Stimulated activated naive CD8-positive, alpha-beta T cell treated with anti-CD3 and anti-CD28 coated beads, Interleukin-15, amount 100 ng/mL, for 72 hours (primary cell): ENCODE measurements at regions not wholly inside any gene's neighbourhood (a gene's known extent, or its start where the extent isn't known, plus 50 kb on each side); places are given as distances from the start of the nearest gene placed in this dataset.
"Not testable (repeated sequence)": the region's sequence is repeated elsewhere in the genome, so short reads cannot be mapped to it uniquely, and the experiment has no call there.

Experiments used
- ATAC-seq: fragments of 150-1000 bp; cut with Tn5 transposase; 2 replicates; pipeline ENCODE4 v1.10.0; 2021; ENCODE audit warnings: mild to moderate bottlenecking, moderate library complexity
- DNase-seq, 2 donors: peaks; one replicate each; pipeline ENCODE4 v3.0.0; 2021 to 2022
- H3K27ac Mint-ChIP-seq, 2 donors: one replicate each; pipeline ENCODE4 v1.8.0; 2022; ENCODE audit warnings: mild to moderate bottlenecking in 2 of 2, mixed read lengths in 2 of 2, moderate library complexity in 2 of 2
- H3K27me3 Mint-ChIP-seq: one replicate; pipeline ENCODE4 v1.8.0; 2022; ENCODE audit warnings: mixed read lengths
- H3K4me1 Mint-ChIP-seq: one replicate; pipeline ENCODE4 v1.8.0; 2022; ENCODE audit warnings: mild to moderate bottlenecking, mixed read lengths
- H3K4me3 Mint-ChIP-seq, 2 donors: one replicate each; pipeline ENCODE4 v1.8.0; 2022; ENCODE audit warnings: mild to moderate bottlenecking in 2 of 2, mixed read lengths in 2 of 2, moderate library complexity in 1 of 2
- H3K9me3 Mint-ChIP-seq, 2 donors: one replicate each; pipeline ENCODE4 v1.8.0; 2022; ENCODE audit warnings: mixed read lengths in 2 of 2

GRCh38 chr11:29153078-29153477 lies 863.8 kb downstream of the KCNA4 start:
- no peak overlapping the region for H3K27ac Mint-ChIP-seq
- DNase-seq: no peak
- no peaks in the 10 kb centered on the region for H3K9me3 Mint-ChIP-seq
- H3K4me3 Mint-ChIP-seq: no peak overlapping the region
- ATAC-seq: no peak
- H3K27me3 Mint-ChIP-seq: no peaks in the 10 kb centered on the region
- H3K4me1 Mint-ChIP-seq: no peaks in the 10 kb centered on the region

DNA sequence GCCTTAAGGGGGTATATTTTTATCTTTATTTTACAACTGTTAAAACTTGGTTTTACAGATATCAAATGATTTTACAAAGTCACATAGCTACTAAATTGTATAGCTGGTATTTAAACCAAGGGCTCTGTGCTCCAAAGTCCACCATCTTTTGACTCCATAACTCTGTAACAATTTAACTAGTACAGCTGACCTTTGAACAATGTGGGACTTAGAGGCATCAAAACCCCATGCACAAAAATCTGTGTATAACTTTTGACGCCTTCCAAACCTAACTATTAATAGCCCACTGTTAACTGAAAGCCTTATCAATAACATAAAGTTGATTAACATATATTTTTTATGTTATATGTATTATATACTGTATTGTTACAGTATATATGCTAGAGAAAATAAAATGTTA lies 874.3 kb downstream of the KCNA4 start:
- ATAC-seq, H3K4me1 Mint-ChIP-seq: not testable (repeated sequence)
- peaks cover 6 to 23% of the 10 kb centered on the region in 2 donors for H3K9me3 Mint-ChIP-seq

DNA sequence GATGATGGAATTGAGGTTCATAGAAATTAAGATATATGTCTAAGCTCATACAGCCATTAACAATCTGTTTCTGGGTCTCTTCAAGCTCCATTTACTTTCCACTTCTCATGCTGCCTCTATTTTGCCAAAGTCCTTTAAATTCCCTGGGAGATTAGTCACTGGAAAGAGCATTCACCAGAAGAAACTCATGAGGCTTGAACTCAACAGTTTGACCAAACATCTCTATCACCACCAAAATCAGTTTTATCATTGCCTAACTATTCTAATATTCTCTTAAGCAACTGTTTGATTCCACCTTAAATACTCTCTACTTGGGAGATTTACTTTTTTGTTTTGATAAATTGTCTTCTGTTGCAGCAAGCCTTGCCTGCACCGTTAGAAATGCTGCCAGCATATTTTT lies 881.3 kb downstream of the KCNA4 start:
- no peaks in the 10 kb centered on the region for H3K4me1 Mint-ChIP-seq
- no peaks in the 10 kb centered on the region for H3K27me3 Mint-ChIP-seq
- DNase-seq (no peak), ATAC-seq (no peak)
- peaks cover 13 to 16% of the 10 kb centered on the region in 2 donors for H3K9me3 Mint-ChIP-seq
- no peak overlapping the region for H3K27ac Mint-ChIP-seq
- H3K4me3 Mint-ChIP-seq: no peak overlapping the region

More for the DNA sequence above, 874.3 kb downstream of the KCNA4 start:
- not testable (repeated sequence) for H3K27me3 Mint-ChIP-seq, H3K4me3 Mint-ChIP-seq, H3K27ac Mint-ChIP-seq, DNase-seq

DNA sequence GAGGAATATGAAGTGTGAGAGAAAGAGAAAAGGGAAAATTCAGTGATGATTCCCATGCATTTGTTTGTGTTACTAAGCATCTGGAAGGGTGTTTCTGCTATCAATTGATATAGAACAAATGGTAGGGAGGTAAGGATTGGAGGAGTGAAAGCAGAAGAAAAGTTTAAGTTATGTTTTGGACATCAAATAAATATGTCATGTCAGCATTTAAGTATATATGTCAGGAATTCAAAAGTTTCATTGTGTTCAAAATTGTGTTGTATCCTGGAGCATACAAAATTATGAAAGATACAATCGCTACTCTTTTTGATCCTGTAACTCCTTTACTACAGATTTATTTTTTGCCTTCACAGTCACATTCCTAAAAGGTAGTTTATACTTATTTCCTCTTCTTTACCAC lies 885.8 kb downstream of the KCNA4 start:
- no peaks in the 10 kb centered on the region for H3K4me1 Mint-ChIP-seq
- no peak for ATAC-seq
- DNase-seq: no peak
- H3K27me3 Mint-ChIP-seq: no peaks in the 10 kb centered on the region
- H3K9me3 Mint-ChIP-seq: peaks cover 8 to 16% of the 10 kb centered on the region in 2 donors
- H3K4me3 Mint-ChIP-seq: no peak overlapping the region
- no peak overlapping the region for H3K27ac Mint-ChIP-seq

- Mint-ChIP-seq H3K27me3 (no peaks in the 10 kb centered on the region), H3K4me1 (no peaks in the 10 kb centered on the region), H3K27ac (no peak overlapping the region), H3K4me3 (no peak overlapping the region), H3K9me3 (peaks cover 8 to 12% of the 10 kb centered on the region in 2 donors)
- DNase-seq (no peak), ATAC-seq (no peak)
These were observed 887.0 kb downstream of the KCNA4 start for GRCh38 chr11:29129844-29130243.

- no peak for ATAC-seq
- H3K4me3 Mint-ChIP-seq: no peak overlapping the region
- DNase-seq: no peak
- no peak overlapping the region for H3K27ac Mint-ChIP-seq
- no peaks in the 10 kb centered on the region for H3K27me3 Mint-ChIP-seq
- peaks cover 8 to 12% of the 10 kb centered on the region in 2 donors for H3K9me3 Mint-ChIP-seq
- H3K4me1 Mint-ChIP-seq: no peaks in the 10 kb centered on the region
These were observed 889.4 kb downstream of the KCNA4 start for GRCh38 chr11:29127461-29127860.

GRCh38 chr11:29125606-29126005 lies 891.2 kb downstream of the KCNA4 start:
- H3K4me1 Mint-ChIP-seq: no peaks in the 10 kb centered on the region
- DNase-seq (no peak), ATAC-seq (no peak)
- H3K4me3 Mint-ChIP-seq: no peak overlapping the region
- no peak overlapping the region for H3K27ac Mint-ChIP-seq
- peaks cover 0 to 4% of the 10 kb centered on the region in 2 donors for H3K9me3 Mint-ChIP-seq
- no peaks in the 10 kb centered on the region for H3K27me3 Mint-ChIP-seq

DNA sequence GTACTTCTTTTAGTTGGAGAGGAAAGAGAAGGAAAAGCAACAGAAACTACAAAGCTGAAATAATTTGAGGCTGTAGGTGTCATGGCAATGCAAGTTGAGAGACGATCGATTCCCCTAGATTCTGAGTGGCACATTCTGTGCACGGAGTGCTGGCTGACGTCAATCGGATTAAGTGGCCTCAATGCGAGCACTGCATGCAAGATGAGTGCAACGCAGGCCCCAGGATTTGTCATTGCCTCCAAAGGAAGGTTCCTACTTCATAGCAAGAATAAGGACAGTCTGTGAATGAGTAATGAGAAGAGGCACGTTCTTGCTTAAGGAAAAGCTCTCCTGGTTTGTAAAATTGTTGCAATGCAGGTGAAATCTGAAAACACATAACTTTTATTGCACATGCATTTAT lies 892.4 kb downstream of the KCNA4 start:
- ATAC-seq: no peak
- no peaks in the 10 kb centered on the region for H3K27me3 Mint-ChIP-seq
- DNase-seq: no peak
- H3K4me3 Mint-ChIP-seq: no peak overlapping the region
- H3K27ac Mint-ChIP-seq: no peak overlapping the region
- H3K9me3 Mint-ChIP-seq: no peaks in the 10 kb centered on the region
- H3K4me1 Mint-ChIP-seq: no peaks in the 10 kb centered on the region

GRCh38 chr11:29119707-29120618 lies 896.9 kb downstream of the KCNA4 start:
- Mint-ChIP-seq H3K9me3 (peaks cover 0 to 11% of the 10 kb centered on the region in 2 donors), H3K27me3 (no peaks in the 10 kb centered on the region), H3K4me3 (no peak overlapping the region), H3K4me1 (no peaks in the 10 kb centered on the region), H3K27ac (no peak overlapping the region)
- no peak for ATAC-seq
- no peak for DNase-seq

DNA sequence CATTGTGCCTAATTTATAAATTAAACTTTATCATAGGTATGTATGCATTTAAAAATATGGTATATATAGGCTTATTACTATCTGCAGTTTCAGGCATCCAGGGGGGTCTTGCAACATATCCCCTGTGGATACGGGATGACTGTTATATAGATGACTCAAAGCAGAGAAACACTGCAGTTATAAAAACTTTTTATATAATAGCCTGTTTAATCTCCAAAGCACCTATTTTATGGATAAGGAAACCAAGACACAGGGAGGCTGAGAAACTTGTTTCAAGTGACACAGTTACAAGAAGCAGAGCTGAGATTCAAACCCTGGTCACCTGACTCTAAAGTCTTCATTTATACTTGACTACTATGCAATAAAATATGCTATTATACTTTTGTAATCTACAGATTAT lies 897.7 kb downstream of the KCNA4 start:
- no peak for DNase-seq
- H3K27me3 Mint-ChIP-seq: no peaks in the 10 kb centered on the region
- H3K9me3 Mint-ChIP-seq: peaks cover 0 to 13% of the 10 kb centered on the region in 2 donors
- no peak overlapping the region for H3K27ac Mint-ChIP-seq
- no peaks in the 10 kb centered on the region for H3K4me1 Mint-ChIP-seq
- ATAC-seq: no peak
- H3K4me3 Mint-ChIP-seq: no peak overlapping the region

DNA sequence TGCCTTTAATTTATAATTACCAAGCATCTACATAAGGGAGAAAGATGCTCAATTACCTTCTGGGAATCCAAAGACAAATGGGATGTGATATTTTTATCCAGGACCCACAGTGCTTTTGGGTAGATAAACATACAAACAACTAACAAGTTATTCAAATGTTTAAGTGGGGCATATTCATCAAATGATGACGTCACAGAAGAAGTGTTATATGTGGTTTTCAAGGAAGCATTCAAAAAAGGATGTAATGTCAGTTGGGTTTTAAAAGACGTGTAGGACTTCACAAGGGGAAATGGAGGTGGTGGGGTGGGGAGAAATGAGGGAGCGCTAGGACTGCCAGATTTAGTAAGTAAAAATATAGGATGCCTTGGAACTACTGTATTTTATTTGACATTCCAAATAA lies 915.9 kb downstream of the KCNA4 start:
- Mint-ChIP-seq H3K27ac (no peak overlapping the region), H3K9me3 (peaks cover 15 to 16% of the 10 kb centered on the region in 2 donors)

DNA sequence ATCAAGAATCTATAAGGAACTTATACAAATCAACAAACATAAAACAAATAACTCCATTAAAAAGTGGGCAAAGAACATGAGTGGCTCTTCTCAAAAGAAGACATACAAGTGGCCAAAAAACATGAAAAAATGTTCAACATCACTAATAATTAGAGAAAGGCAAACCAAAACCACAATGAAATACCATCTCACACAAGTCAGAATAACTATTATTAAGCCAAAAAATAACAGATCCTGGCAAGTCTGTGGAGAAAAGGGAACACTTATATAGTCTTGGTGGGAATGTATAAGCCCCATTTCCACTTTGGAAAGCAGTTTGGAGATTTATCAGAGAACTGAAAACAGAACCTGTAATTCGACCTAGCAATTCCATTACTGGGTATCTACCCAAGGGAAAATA lies 921.0 kb downstream of the KCNA4 start:
- no peak for ATAC-seq
- H3K9me3 Mint-ChIP-seq: peaks cover 7% of the 10 kb centered on the region in 2 donors
- no peak for DNase-seq
- H3K27ac Mint-ChIP-seq: no peak overlapping the region
- H3K27me3 Mint-ChIP-seq: no peaks in the 10 kb centered on the region
- H3K4me1 Mint-ChIP-seq: no peaks in the 10 kb centered on the region
- H3K4me3 Mint-ChIP-seq: no peak overlapping the region

More for the DNA sequence above, 915.9 kb downstream of the KCNA4 start:
- Mint-ChIP-seq H3K4me1 (no peaks in the 10 kb centered on the region), H3K4me3 (no peak overlapping the region), H3K27me3 (no peaks in the 10 kb centered on the region)
- DNase-seq (no peak), ATAC-seq (no peak)

- no peak overlapping the region for H3K4me3 Mint-ChIP-seq
- no peaks in the 10 kb centered on the region for H3K4me1 Mint-ChIP-seq
- ATAC-seq (no peak), DNase-seq (no peak)
- peaks cover 7% of the 10 kb centered on the region in 2 donors for H3K9me3 Mint-ChIP-seq
- no peak overlapping the region for H3K27ac Mint-ChIP-seq
- no peaks in the 10 kb centered on the region for H3K27me3 Mint-ChIP-seq
These were observed 923.3 kb downstream of the KCNA4 start for GRCh38 chr11:29093416-29094120.

GRCh38 chr11:29087200-29087812 lies 929.5 kb downstream of the KCNA4 start:
- H3K4me3 Mint-ChIP-seq: no peak overlapping the region
- ATAC-seq (no peak), DNase-seq (no peak)
- H3K27ac Mint-ChIP-seq: no peak overlapping the region
- H3K4me1 Mint-ChIP-seq: no peaks in the 10 kb centered on the region
- H3K27me3 Mint-ChIP-seq: no peaks in the 10 kb centered on the region
- peaks cover 14 to 20% of the 10 kb centered on the region in 2 donors for H3K9me3 Mint-ChIP-seq

GRCh38 chr11:29075726-29076125 lies 941.1 kb downstream of the KCNA4 start:
- Mint-ChIP-seq H3K27ac (no peak overlapping the region), H3K4me3 (no peak overlapping the region), H3K4me1 (no peaks in the 10 kb centered on the region), H3K9me3 (peaks cover 11 to 64% of the 10 kb centered on the region in 2 donors), H3K27me3 (no peaks in the 10 kb centered on the region)
- ATAC-seq: no peak
- DNase-seq: no peak
